Eye (tissue), 1 donor: ENCODE measurements at regions not wholly inside any gene's neighbourhood (a gene's known extent, or its start where the extent isn't known, plus 50 kb on each side); places are given as distances from the start of the nearest gene placed in this dataset.

Experiments
- DNase-seq: peaks from one replicate; pipeline ENCODE4 v3.0.0-alpha.2; 2015

- DNase-seq = no peak
Measured at GRCh38 chr2:176388861-176389260, 119.6 kb downstream of the MTX2 start.

- no peak for DNase-seq
Measured at GRCh38 chr2:176390276-176391147, 121.3 kb downstream of the MTX2 start.

- no peak for DNase-seq
Measured at GRCh38 chr2:176391148-176391419, 121.8 kb downstream of the MTX2 start.

GRCh38 chr2:176392249-176392648, 123.0 kb downstream of the MTX2 start:
- DNase-seq = no peak

GRCh38 chr2:176392744-176393414, 123.6 kb downstream of the MTX2 start:
- no peak for DNase-seq

- no peak for DNase-seq
Measured at GRCh38 chr2:176395273-176395854, 126.1 kb downstream of the MTX2 start.

- no peak for DNase-seq
Measured at GRCh38 chr2:176398243-176399073, 129.2 kb downstream of the MTX2 start.

- DNase-seq = no peak
Measured at GRCh38 chr2:176399074-176399598, 129.9 kb downstream of the MTX2 start.

- no peak for DNase-seq
Measured at GRCh38 chr2:176405477-176405876, 136.2 kb downstream of the MTX2 start.

- DNase-seq = no peak
Measured at GRCh38 chr2:176407706-176408105, 138.5 kb downstream of the MTX2 start.

GRCh38 chr2:176409671-176410070, 140.4 kb downstream of the MTX2 start:
- no peak for DNase-seq

GRCh38 chr2:176412136-176412535, 142.9 kb downstream of the MTX2 start:
- no peak for DNase-seq

GRCh38 chr2:176413786-176414185, 144.5 kb downstream of the MTX2 start:
- no peak for DNase-seq

- DNase-seq = no peak
Measured at GRCh38 chr2:176414641-176415040, 145.4 kb downstream of the MTX2 start.

GRCh38 chr2:176415174-176415895, 146.1 kb downstream of the MTX2 start:
- peak; percentile 6 for DNase-seq

- DNase-seq = no peak
Measured at GRCh38 chr2:176415937-176416499, 146.8 kb downstream of the MTX2 start.

- no peak for DNase-seq
Measured at GRCh38 chr2:176418768-176419167, 149.5 kb downstream of the MTX2 start.

GRCh38 chr2:176419591-176420071, 150.4 kb downstream of the MTX2 start:
- DNase-seq = no peak

GRCh38 chr2:176421297-176422050, 152.2 kb downstream of the MTX2 start:
- no peak for DNase-seq

- no peak for DNase-seq
Measured at GRCh38 chr2:176423819-176424218, 154.6 kb downstream of the MTX2 start.

- no peak for DNase-seq
Measured at GRCh38 chr2:176424746-176425145, 155.5 kb downstream of the MTX2 start.
